8988T (cell line): ENCODE measurements at regions not wholly inside any gene's neighbourhood (a gene's known extent, or its start where the extent isn't known, plus 50 kb on each side); places are given as distances from the start of the nearest gene placed in this dataset.

ENCODE experiments used
- DNase-seq: peaks from one replicate; pipeline ENCODE4 v3.0.0; 2011

DNA sequence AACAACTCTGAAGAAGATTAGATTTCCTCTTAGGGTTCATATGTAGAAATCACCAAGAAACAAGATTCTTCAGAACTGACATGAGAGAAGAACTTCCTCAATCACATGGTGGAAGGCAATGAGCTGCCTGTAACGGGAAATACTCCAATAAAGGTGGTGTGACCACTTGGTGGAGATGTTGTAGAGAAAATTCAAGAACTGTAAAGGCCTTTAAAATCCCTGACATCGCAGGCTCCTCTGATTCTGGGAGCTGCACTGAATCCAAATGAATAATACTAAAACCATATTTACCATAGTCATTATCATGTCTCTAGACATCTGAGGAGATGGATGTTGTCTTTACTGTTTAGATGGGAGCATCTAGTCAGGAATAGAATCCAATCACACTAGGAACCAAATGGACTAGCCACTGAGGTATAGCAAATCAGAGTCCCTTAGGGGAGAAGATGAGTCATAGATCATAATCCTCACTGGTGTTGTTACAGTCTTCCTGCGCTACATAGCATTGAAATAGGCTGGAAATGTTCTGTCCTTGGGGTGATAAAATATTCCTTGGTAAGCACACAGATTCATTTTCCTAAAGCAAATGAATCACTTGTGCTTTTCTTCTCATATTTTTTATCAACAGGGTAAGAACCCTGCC is 321.6 kb upstream of the TENM4 start:
- no peak for DNase-seq

GRCh38 chr11:79758325-79758724 is 317.5 kb upstream of the TENM4 start:
- DNase-seq: no peak

DNA sequence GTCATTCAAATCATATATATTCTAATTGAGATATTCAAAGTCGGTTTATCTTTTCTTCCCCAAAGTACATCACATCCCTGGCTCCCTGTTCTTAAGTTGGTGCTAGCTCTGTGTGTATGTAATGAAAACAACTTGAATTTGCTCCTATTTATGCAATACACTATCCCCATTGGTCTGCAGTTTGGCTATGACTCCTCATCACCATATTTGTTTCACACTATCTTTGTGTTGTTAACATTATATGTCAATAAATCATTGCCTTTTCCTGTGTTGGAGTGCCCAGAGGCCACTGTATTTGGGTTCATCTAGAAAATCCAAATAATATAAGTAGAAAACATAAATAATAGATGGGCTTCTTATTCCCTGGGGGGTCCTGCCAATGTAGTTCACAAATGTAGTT is 306.6 kb upstream of the TENM4 start:
- DNase-seq: no peak

GRCh38 chr11:79744941-79745340 is 304.1 kb upstream of the TENM4 start:
- no peak for DNase-seq

DNA sequence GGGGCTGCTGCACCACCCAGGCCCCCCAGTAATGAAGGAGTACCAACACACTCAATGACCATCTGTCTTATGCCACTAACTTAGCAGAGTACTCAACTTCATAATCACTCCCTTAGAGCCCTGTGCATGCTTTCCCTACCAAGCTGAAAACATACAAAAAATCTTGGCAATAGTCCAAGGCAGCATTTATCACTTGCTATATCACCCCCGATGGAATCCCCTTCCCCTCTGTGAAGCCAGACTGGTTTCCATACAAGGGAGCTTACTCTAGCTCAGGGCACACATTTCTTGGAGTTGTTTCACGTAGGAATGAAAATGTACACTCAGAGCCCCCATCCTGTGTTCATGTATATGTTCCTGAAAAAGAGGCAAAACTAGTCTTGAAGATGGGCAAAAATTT is 301.3 kb upstream of the TENM4 start:
- no peak for DNase-seq

DNA sequence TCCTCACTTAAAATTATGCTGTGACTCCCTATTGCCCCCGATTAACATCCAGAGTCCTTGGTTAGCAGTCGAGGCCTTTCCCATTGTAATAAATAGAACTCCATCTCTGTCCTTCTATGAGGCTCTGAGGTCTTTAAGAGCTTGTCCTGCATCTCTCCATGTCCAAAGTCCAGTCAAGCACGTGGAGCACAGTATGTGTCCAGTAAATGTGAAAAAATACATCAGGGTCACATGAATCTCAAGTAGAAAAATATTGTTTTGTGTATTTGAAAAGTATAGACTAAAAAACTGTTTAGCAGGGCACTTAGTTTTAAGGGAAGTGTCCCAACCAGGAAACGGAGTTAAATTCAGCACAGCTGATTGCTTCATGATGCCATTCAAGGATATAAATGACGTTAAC is 298.8 kb upstream of the TENM4 start:
- no peak for DNase-seq

- DNase-seq: no peak
Observed at GRCh38 chr11:79727221-79727620, 286.4 kb upstream of the TENM4 start.

DNA sequence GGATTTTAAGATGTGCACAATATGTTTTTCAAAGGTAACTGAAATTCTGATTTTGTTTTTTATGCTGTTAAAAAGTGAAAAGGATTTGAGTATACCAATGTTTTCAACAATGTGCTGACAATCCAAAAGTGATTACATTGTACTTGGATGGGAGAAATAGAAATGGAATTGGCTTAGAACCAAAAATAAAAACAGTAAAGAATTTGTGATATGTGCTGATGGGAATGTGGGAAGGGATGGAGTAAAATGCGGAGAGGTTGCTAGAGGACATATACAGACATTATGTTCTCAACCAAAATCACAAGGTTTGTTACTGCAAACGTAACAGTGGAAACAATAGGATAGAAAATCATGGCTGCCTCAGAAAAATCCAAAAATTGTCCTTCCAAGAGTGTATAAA is 279.3 kb upstream of the TENM4 start:
- no peak for DNase-seq

GRCh38 chr11:79708319-79708932 is 267.6 kb upstream of the TENM4 start:
- DNase-seq: no peak

DNA sequence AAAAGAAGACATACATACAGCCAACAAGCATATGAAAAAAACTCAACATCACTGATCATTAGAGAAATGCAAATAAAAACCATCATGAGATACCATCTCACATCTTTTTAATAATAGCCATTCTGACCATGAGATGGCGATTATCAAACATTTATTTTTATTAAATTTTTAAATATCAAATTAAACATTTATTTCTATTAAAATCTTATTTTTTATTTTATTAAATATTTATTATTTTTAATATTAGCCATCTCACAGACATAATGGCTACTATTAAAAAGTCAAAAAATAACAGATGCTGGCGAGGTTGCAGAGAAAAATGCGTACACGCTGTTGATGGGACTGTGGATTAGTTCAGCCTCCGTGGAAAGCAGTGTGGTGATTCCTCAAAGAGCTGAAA is 264.8 kb upstream of the TENM4 start:
- no peak for DNase-seq

GRCh38 chr11:79702303-79702702 is 261.5 kb upstream of the TENM4 start:
- DNase-seq: no peak

GRCh38 chr11:79699246-79699645 is 258.4 kb upstream of the TENM4 start:
- DNase-seq: no peak

DNA sequence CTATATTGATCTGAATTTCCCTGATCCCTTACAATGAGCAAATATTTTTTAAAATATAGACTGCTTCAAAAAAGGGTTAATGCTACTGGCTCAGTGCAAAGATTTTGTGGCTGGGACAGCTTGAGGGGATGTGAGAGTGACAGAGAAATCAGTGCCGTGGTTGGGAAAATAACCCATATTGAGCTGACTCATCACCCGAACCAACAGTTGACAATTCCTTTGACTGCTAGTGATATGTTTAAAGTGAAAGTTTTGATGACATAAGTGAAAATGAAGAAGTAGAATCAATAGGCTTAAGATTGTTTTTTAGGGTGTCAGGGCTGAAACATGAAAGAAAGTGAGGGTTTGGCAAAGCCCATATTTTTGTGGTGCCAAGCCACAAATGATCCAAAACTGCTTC is 257.1 kb upstream of the TENM4 start:
- no peak for DNase-seq

DNA sequence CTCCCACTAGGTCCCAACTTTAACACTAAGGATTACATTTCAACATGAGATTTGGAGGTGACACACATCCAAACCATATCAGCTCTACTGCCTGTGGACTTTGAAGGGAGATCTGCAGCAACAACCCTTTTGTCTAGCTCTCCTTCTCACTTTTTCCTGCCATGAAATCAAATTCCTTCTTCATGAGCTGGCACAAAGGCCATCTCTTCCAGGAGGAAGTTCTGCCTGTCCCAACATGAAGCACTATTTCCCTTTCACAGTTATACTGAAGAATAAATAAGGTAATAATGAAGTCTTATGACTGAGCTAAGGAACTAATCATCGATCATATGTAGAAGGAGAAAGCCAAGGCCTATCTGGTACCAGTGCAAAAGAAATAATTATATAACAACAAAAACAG is 253.5 kb upstream of the TENM4 start:
- DNase-seq: no peak

DNA sequence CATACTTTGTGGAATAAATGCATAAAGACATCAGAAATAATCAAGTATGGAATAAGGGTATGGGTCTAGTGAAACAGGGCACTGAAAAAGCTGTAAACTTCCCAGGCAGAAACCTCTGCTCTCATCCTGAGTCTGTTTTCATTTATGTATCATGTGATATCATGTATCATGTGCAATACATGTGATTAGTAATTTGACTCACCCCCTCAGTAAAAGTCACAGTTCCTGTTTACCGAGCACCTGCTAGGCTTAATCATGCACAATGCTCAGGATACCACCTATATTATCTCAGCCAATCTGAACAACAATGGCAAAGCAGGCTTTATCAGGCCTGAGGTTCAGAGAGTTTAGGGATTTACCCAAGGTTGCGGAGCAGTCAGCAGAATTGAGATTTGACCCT is 250.6 kb upstream of the TENM4 start:
- DNase-seq: no peak

DNA sequence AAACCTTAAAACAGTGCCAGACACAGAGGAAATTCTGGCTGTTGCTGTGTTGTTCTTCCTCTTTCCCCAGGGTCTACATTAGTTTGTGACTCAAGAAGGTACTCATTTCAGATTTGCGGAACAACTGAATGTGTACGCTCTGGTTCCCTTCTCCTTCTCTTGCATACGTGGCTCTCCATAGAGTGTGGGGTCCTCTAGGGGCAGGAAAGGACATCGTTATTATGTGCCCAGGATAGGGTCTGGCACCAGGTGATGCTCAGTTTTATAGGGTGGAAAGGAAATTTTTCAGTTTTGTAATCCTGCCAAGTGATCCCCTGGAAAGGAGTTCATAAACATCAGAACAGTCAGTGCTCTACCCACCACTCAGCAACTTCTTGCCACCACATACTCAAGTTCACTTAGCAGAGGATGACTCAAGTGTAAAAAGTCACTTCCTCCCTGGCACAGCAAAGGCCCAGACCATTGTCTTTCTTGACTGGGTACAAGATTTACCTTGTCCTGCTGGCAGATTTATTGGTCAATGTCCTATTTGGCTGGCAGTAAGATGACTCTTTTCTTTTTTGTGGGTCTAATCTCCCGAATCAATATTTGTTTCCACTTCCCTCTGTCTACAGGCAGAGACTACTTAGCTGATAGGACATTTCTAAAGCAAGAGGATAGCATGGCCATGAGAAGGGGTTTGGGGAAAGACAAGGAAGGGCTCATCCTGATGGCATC is 246.0 kb upstream of the TENM4 start:
- DNase-seq: no peak

DNA sequence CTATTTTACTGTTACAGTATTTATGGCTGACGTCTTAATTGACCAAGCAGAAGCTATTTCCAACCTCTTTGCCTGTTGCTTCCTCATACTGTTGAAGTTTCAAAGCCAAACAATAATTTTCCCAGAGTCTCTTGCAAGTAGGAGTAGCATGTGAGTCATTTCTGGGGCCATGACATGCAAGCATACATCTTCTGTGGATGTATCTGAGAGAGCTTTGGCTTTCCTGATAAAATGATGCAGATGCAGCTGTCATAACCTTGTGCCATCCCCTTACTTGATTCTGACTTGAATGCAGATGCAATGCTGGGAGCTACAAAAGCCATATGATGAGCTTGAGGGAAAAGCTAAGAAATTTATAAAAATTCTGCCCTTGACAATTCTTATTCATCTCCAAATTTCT is 243.1 kb upstream of the TENM4 start:
- DNase-seq: no peak

- DNase-seq: no peak
Observed at GRCh38 chr11:79678780-79679452, 238.1 kb upstream of the TENM4 start.

GRCh38 chr11:79676396-79676795 is 235.6 kb upstream of the TENM4 start:
- DNase-seq: no peak

DNA sequence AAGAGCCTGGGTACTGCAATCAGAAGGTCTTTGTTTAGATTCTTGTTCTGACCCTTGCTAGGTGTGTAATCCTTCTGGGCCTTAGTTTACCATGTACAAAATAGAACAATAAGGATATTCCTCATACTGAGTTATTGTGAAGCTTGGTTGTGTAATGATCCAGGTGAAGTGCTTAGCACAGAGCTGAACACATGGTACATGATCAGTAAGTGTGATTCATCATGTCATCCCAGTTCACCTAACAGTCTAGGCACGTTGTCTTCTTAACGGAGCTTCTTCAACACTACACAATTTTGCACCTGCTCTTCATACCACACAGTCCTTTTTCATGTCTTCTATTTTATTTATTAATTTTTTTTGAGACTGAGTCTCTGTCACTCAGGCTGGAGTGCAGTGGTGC is 234.3 kb upstream of the TENM4 start:
- DNase-seq: no peak

DNA sequence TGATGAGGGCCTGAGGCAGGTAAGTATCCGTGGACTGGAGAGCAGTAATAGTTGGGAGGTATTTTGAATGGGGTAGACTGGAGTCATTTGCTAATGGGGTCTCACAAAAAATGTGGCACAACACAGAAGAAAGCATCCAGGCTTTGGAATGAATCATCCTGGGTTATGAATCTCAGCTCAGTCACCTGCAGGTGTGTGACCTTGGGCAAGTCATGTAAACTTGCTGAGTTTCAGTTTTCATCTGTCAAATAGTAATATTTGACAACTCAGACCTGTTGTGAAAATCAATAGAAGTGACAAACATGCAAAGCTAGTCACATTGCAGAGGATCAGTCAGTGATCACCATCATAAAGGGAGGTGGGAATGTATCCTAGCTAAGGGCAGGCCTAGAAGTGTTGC is 232.0 kb upstream of the TENM4 start:
- no peak for DNase-seq

- no peak for DNase-seq
Observed at GRCh38 chr11:79671401-79671800, 230.6 kb upstream of the TENM4 start.

GRCh38 chr11:79670882-79671281 is 230.1 kb upstream of the TENM4 start:
- DNase-seq: no peak

DNA sequence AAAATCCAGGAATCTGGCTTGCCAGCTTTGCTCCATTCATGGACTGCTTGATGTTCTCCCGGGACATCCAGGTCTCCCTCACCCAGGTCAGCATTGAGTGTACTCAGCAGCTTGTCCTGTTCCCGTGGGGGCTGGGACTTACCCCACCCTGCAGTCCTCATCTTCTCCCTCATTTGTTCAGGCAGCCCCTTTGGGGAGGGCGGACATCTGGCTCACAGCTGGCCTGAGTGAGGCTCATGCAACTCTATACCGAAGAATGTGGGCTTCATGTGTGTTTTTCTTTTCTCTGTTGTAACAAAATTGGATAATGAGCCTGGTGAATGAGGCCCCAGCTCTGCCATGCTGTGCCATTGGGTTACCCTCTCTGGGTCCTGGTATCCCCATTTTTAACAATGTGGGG is 227.7 kb upstream of the TENM4 start:
- no peak for DNase-seq
